ENCODE measurements at regions not wholly inside any gene's neighbourhood (a gene's known extent, or its start where the extent isn't known, plus 50 kb on each side); places are given as distances from the start of the nearest gene placed in this dataset.

DNA sequence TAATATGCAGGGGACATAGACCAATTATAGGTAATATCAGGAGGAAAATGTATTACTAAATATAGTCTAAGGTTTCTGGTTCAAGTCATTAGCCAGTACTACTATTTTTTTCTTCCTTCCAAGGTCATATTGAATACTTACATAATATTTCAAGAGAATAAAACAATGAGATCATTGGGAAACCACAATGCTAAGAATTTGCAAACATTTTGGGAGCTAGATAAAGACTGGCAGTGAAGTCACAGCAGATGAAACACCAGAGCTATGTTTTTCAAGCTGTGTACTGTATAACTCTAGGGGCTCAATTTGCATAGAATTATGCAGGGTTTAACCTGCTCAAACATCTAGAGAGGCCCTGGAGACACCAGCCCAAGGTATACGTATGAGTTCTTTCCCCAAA lies 80.5 kb upstream of the KCNH7 start:
- no peak for DNase-seq (ENCODE audit: extremely low read depth in 1 of 4, low spot score in 3 of 4)
- no peak overlapping the region for H3K4me2 ChIP-seq (ENCODE audit: insufficient read depth, low read length)
- CTCF ChIA-PET (ENCODE audit: low intra/inter-chr PET ratio): no interaction called here
- in situ Hi-C loops (cut with MboI) (no loop called here), intact Hi-C loops (cut with micrococcal nuclease) (no loop called here)
- no peak overlapping the region for H3K27ac ChIP-seq (ENCODE audit: extremely low read depth, low read depth, low read length)
- no peak for FAIRE-seq
- no peak for TF ChIP-seq NR2F6 (CRISPR knock-in tag; IDR thresholded peaks at IDR 0.05)
- TF ChIP-seq ZNF324 (CRISPR knock-in tag; IDR thresholded peaks at IDR 0.05): no peak
- TF ChIP-seq, protein P1, sequence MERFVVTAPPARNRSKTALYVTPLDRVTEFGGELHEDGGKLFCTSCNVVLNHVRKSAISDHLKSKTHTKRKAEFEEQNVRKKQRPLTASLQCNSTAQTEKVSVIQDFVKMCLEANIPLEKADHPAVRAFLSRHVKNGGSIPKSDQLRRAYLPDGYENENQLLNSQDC (CRISPR knock-in tag; IDR thresholded peaks at IDR 0.05): no peak
- TF ChIP-seq, protein P2, sequence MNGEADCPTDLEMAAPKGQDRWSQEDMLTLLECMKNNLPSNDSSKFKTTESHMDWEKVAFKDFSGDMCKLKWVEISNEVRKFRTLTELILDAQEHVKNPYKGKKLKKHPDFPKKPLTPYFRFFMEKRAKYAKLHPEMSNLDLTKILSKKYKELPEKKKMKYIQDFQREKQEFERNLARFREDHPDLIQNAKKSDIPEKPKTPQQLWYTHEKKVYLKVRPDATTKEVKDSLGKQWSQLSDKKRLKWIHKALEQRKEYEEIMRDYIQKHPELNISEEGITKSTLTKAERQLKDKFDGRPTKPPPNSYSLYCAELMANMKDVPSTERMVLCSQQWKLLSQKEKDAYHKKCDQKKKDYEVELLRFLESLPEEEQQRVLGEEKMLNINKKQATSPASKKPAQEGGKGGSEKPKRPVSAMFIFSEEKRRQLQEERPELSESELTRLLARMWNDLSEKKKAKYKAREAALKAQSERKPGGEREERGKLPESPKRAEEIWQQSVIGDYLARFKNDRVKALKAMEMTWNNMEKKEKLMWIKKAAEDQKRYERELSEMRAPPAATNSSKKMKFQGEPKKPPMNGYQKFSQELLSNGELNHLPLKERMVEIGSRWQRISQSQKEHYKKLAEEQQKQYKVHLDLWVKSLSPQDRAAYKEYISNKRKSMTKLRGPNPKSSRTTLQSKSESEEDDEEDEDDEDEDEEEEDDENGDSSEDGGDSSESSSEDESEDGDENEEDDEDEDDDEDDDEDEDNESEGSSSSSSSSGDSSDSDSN (IDR thresholded peaks at IDR 0.05; ENCODE audit: borderline replicate concordance in 1 of 2, low read depth in 2 of 2, low read length in 2 of 2): no peak
- H2AFZ ChIP-seq (ENCODE audit: low read depth, low read length): no peak overlapping the region
- no peaks in the 10 kb centered on the region for H3K79me2 ChIP-seq (ENCODE audit: control insufficient read depth, insufficient read depth, low read length)
- H3K36me3 ChIP-seq (ENCODE audit: control insufficient read depth, insufficient read depth, low read length): no peaks in the 10 kb centered on the region
- H3K9me3 ChIP-seq (replicated peaks; ENCODE audit: control insufficient read depth, insufficient read depth, low read depth, low read length): no peaks in the 10 kb centered on the region
- no peaks in the 10 kb centered on the region for H3K9me1 ChIP-seq (ENCODE audit: control insufficient read depth, insufficient read depth, low read length)
- no peak overlapping the region for H3K9ac ChIP-seq (ENCODE audit: insufficient read depth in 1 of 2, low read depth in 2 of 2, low read length in 2 of 2)
- no peak for ATAC-seq
- H3K4me3 ChIP-seq: no peak overlapping the region
- no peaks in the 10 kb centered on the region for H3K4me1 ChIP-seq (replicated peaks in 1 of 2; ENCODE audit: control insufficient read depth in 2 of 2, insufficient read depth in 2 of 2, low read length in 2 of 2)
- POLR2A ChIA-PET: no interaction called here
- H4K20me1 ChIP-seq (replicated peaks; ENCODE audit: control insufficient read depth, insufficient read depth, low read length): no peaks in the 10 kb centered on the region
- 0% methylated on average over 1 of the region's 1 CpG for WGBS (ENCODE audit: insufficient coverage, low coverage, missing lambda C conversion rate)
- no peaks in the 10 kb centered on the region for H3K27me3 ChIP-seq (ENCODE audit: control insufficient read depth in 2 of 2, insufficient read depth in 2 of 2, low read length in 2 of 2)
- no TSS peak for BruUV-seq (replicated peaks)
